IPS-NIHi11 (cell line): ENCODE measurements at regions not wholly inside any gene's neighbourhood (a gene's known extent, or its start where the extent isn't known, plus 50 kb on each side); places are given as distances from the start of the nearest gene placed in this dataset.

Experiments used
- DNase-seq: peaks from one replicate; pipeline ENCODE4 v3.0.0; 2012; ENCODE audit warnings: mixed read lengths, low spot score

GRCh38 chr17:77307479-77308198 is 166.9 kb downstream of the SEC14L1 start:
- no peak for DNase-seq

DNA sequence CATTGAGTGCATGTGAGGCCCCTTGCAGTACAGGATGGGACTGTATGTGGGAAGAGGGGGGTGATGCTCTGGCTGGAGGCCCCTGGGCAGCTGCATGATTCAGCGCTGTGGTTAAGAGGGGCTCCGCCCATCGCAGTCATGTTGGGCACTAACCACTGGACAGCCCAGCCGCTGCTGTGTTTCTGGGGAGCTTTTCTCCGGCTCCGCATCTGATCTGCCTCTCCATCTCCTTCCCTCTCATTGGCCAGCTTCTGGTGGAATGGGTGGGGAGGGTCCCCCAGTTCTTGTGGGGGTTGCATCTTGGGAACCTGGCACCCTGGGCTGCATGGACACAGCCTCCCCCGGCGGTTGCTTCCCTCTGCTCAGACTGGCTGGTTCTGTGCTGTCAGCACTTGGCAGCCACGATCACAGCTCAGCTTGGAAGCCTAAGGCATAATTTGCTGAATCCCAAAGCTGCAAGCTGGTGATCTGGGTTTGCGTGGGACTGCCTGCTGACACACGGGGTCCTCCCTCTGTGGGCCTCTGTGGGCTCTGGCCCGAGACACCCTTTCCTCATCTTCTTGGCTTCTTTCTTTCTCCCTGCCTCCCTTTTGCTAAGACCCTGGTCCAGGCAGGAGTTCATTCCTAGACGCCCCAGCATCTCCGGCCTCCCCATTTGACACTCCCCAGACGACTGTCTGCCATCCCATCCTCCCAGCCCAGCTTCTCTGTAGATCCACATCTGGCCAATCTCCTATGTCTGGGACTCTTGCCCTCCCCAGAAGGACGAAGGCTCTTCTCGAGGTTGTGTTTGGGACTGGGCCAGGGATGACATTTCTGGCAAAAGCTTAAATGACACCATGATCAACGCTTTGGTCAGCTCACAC is 168.3 kb downstream of the SEC14L1 start:
- no peak for DNase-seq

GRCh38 chr17:77310336-77310735 is 169.6 kb downstream of the SEC14L1 start:
- DNase-seq = no peak

- DNase-seq = no peak
Observed at GRCh38 chr17:77311371-77311981, 170.7 kb downstream of the SEC14L1 start.

DNA sequence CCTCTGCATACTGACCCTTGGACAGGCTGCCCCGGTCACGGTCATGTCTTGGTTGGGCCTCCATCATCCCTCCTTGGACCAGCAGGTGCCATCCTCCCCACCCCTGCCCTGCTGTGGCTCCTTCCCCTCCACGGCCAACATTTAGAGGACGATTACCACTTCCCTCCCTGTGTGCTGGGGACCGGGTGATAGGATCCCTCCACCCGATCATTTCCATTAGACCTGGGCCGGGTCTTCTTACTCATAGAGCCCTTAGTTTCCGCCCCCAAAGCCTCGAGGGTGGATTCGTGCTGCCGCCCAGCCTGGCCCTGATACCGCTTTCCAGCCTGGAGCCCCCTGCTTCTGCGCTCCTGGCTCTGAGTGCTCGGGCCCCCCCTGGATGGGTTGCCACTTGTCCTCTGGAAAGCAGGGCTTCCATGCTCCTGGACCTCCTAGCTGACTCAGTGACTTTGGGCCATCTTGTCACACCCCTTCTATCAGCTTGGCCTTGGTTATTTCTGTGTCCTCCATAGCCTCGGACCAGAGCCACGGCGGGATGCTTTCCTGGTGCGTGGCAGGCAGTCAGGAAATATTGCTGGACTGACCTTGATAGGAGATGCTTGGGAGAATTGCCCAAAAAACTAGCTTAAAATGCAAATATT is 171.4 kb downstream of the SEC14L1 start:
- DNase-seq = no peak

DNA sequence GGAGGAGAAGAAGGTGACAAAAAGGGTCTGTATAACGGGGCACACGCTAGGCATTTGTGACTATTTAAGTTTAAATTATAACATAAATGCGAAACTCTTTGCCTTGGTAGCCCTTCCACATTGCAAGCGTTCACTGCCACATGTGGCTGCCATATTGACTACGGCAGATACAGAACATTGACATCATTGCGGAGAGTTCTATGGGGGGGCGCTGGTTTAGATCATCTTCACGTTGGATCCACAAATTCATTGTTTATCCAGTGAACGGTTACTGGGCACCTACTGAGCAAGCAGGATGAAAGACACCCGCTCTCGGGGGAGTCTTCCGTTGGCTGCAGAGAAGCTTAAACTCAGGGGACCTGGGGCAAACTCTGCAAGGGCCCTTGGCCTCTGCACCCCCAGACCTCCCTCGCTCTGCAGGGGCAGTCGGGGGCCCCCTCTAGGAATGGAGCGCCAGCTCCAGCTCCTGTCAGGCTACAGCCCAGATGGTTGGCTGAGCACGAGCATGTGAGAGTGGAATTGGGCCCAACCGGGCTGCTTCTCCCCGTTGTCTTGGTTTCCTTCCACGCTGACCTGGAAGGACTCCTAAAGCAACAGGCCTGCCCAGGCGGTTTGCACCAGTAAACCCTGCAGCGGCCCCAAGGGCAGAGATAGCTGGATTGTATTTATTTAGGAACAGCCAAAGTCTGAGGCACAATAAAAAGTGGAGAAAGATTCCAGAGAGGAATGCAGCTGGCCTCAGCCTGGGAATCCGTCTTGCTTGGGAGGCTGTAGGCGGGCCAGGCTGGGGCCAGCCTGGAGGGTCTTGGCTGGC is 172.2 kb downstream of the SEC14L1 start:
- no peak for DNase-seq

GRCh38 chr17:77313831-77314230 is 173.1 kb downstream of the SEC14L1 start:
- no peak for DNase-seq

DNA sequence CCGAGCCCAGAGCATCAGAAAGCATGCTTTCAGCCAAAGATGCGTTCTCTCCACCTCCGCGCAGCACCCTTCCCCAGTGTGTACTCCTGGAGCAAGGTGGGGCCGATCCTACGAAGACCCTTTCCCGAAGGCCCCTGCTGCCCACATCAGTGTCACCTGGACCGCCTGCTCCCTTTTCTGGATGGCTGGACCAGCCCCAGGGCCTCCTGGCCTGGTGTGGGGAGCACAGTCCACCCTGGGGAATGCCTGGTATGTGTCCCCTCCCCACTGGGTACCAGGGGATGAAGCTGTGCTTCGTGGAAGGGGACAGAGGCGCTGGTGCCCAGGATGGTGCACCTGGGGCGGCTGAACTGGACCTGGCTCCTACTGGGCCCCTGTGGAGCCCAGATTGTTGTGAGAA is 173.8 kb downstream of the SEC14L1 start:
- DNase-seq = no peak

DNA sequence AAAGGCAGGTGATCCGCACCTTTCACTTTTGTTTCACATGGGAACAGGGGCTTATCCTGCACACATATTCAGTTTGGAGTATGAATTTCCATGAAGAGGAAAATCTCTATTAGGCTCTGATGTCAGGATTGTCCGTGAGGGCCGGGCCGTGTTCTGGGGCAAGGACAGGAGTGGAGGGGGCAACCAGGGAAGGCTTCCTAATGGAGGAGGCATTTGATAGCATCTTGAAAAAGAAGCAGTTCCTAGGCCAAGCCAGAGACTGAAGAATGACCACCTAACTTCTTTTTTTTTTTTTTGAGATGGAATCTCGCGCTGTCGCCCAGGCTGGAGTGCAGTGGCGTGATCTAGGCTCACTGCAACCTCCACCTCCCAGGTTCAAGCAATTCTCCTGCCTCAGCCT is 174.2 kb downstream of the SEC14L1 start:
- no peak for DNase-seq

- no peak for DNase-seq
Observed at GRCh38 chr17:77315551-77316190, 174.9 kb downstream of the SEC14L1 start.

- peak; percentile 76 for DNase-seq
Observed at GRCh38 chr17:77316191-77316641, 175.4 kb downstream of the SEC14L1 start.

DNA sequence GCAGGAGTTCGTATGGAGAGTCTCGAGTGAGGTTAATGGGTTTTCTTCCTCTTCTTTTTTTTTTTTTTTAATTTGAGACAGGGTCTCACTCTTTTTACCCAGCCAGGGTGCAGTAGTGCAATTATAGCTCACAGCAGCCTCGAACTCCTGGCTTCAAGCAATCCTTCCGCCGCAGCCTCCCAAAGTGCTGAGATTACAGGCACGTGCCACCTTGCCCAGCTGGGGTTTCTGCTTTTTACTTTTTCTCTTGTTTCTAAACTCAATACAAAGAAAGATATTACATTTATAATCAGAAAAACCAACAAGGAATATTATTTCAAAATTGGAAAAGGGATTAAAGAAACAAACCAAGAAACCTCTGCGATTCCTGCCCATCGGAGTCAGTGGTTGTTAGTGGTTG is 175.9 kb downstream of the SEC14L1 start:
- DNase-seq = no peak

GRCh38 chr17:77317091-77317750 is 176.5 kb downstream of the SEC14L1 start:
- DNase-seq = no peak

DNA sequence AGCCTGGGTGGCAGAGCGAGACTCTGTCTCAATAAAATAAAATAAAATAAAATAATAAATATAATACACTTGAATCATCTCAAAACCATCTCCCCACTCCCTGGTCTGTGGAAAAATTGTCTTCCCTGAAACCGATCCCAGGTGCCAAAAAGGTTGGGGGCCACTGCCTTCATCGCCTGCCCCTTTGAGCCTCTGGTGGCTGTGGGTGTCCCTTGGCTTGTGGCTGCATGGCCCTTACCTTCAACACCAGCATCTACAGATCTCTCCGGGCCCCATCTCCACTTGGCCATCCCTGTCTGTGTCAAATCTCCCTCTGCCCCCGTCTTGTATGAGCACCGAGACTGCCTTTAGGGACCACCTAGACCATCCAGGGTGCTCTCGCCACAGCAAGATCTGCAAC is 177.3 kb downstream of the SEC14L1 start:
- no peak for DNase-seq

- DNase-seq = no peak
Observed at GRCh38 chr17:77318491-77319210, 177.9 kb downstream of the SEC14L1 start.

DNA sequence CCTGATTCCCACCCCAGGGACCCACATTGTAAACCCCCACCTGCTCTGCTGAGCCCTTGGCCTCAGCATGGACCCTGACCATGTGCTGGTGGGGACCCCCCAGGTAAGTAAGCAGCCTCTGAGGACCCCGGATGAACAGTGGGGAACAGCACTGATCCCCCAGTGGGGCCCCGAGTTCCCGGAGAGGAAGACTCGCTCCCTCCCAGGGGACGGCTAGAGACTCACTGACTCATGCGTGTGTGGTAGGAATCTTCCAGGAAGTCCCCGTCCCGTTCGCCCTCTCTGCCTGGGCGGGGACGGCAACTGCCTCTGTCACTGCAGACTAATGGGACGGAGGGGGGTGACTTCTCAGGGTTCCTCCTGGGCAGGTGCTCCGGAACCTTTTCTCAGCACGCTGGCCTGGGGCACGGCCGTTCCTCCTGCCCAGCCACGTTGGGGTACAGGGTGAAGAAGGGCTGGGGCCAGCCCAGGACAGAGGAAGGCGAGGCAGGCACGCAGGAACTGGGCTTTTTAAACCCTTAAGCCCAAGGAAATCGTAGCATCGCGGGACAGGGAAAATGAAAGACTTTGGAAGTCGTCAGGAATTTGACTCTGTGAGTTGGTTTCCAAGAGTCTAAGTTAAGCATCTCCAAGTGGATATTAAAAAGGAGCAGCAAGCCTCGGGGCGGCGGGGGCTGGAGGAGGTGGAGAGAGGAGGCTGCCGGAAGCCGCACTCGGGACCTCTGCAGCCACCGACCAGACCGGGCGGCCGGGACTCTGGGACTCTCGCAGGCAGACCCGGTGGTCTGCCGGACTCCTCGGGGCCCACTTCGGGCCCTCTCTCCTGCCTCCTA is 178.7 kb downstream of the SEC14L1 start:
- DNase-seq = no peak

- no peak for DNase-seq
Observed at GRCh38 chr17:77320044-77320440, 179.3 kb downstream of the SEC14L1 start.

DNA sequence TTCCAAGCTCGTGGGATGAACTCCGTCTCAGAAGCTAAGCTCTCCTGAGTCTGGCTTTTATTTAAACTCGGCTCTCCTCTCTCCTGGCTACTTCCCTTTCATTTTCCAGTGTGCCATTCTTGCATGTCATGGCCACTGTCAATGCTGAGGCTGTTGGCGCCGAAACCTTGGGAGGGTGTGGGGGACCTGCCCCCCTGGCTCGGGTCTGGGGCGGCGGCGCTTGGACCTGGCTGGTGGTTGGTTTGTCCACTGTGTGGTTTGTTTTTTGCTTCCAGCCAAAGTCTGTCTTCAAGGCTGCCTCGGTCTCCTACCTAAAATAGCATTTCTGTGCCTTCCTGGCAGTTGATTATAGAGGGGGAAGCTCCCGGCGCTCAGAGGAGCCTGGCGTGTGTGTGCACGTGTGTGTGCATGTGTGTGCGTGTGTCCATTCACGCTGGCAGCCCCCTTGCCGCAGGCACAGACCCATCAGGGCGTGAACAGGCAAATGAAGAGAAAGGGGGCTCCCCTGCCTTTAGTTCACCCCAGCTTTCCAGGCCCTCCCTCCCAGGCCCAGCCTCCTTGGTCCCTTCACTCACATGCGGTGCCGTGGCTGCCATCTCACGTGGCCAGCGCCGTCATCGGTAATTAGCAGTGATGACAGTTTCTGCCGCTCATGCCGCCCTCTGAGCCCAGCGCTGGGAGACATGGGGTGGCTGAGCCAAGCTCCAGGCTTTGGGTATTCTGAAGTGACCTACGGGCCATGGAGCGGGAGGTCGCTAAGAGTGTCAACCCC is 179.9 kb downstream of the SEC14L1 start:
- DNase-seq = no peak
